ENCODE measurements at regions not wholly inside any gene's neighbourhood (a gene's known extent, or its start where the extent isn't known, plus 50 kb on each side); places are given as distances from the start of the nearest gene placed in this dataset.

DNA sequence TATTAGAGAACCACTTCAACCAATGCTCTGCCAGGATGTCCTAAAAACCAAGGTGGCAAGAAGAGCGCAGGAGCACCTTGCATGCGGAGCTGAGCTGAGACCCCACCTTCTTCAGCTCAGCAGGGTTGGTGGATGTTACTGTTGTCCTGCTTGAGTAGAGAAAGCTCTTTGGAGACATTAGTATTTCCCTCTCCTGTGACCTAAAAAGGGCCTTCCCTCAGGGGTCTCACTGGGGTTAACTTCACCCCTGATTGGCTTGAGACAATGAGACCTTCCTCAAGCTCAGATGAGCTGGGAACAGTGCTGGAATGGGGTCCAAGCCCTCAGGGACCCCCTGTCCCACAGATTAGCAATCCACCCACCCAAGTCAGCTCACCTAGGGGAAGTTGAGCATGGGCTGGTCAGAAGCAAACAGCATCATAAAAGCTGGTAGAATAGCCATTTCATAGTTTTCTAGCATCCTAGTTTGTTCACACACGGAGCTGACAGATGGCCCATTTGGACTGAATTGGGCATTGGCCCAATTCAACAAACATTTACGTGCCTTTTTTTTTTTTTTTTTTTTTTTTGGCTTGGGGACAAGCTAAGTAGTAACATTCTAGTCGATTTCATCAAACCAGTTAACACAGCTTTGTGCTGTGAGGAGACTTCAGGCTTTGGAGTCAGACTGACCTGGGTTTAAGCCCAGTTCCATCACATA, 100.6 kb upstream of the HABP2 start:
- Histone ChIP-seq H3K79me2 (ENCODE audit: control insufficient read depth, insufficient read depth, low read length) (no peaks in the 10 kb centered on the region), H2AFZ (ENCODE audit: low read length) (no peak overlapping the region), H3K4me2 (ENCODE audit: extremely low read depth, insufficient read depth, low read length) (no peak overlapping the region), H3K27ac (ENCODE audit: insufficient read depth, low read length) (no peak overlapping the region), H4K20me1 (ENCODE audit: control insufficient read depth, extremely low read depth, insufficient read depth, low read length) (no peaks in the 10 kb centered on the region), H3K9ac (ENCODE audit: insufficient read depth, low read length) (no peak overlapping the region), H3K4me3 (replicated peaks in 1 of 4; ENCODE audit: control extremely low read depth in 1 of 4, insufficient read depth in 1 of 4, low read depth in 3 of 4, low read length in 4 of 4) (no peak overlapping the region), H3K36me3 (ENCODE audit: control insufficient read depth, insufficient read depth, low read length) (no peaks in the 10 kb centered on the region), H3K9me3 (ENCODE audit: control insufficient read depth, insufficient read depth, low read depth, low read length) (no peaks in the 10 kb centered on the region), H3K27me3 (ENCODE audit: control insufficient read depth, insufficient read depth, low read length) (no peaks in the 10 kb centered on the region), H3K4me1 (ENCODE audit: control insufficient read depth, extremely low read depth, insufficient read depth, low read length) (no peaks in the 10 kb centered on the region)
- TF ChIP-seq, protein P1, sequence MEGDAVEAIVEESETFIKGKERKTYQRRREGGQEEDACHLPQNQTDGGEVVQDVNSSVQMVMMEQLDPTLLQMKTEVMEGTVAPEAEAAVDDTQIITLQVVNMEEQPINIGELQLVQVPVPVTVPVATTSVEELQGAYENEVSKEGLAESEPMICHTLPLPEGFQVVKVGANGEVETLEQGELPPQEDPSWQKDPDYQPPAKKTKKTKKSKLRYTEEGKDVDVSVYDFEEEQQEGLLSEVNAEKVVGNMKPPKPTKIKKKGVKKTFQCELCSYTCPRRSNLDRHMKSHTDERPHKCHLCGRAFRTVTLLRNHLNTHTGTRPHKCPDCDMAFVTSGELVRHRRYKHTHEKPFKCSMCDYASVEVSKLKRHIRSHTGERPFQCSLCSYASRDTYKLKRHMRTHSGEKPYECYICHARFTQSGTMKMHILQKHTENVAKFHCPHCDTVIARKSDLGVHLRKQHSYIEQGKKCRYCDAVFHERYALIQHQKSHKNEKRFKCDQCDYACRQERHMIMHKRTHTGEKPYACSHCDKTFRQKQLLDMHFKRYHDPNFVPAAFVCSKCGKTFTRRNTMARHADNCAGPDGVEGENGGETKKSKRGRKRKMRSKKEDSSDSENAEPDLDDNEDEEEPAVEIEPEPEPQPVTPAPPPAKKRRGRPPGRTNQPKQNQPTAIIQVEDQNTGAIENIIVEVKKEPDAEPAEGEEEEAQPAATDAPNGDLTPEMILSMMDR (conservative IDR thresholded peaks at IDR 0.05 in 1 of 2, IDR thresholded peaks at IDR 0.05 in 1 of 2; ENCODE audit: low read depth in 1 of 2, low read length in 2 of 2), result no peak
- no peak for TF ChIP-seq EZH2 (IDR thresholded peaks at IDR 0.05; ENCODE audit: low read length, missing control alignments)
- DNase-seq (ENCODE audit: low read depth in 2 of 2), result no peak

DNA sequence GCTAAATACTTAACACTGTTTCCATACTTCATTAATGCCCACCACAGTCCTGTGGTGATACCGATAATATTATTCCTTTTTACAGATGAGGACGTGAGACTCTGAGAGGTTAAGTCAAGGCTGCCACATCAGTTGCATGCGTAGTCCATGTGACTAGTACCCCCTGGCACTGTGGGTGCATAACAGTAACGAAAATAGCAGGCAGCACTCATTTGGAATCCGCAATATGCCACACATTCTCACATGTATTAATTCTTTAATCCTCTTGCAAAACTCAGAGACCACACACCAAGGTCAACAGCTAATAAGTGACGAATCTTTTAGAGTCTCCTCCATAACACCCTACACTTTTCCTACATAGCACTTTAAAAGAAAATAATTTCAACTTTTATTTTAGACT, 99.5 kb upstream of the HABP2 start:
- Histone ChIP-seq H3K4me3 (replicated peaks in 1 of 4; ENCODE audit: control extremely low read depth in 1 of 4, insufficient read depth in 1 of 4, low read depth in 3 of 4, low read length in 4 of 4) (no peak overlapping the region), H3K9ac (ENCODE audit: insufficient read depth, low read length) (no peak overlapping the region), H4K20me1 (ENCODE audit: control insufficient read depth, extremely low read depth, insufficient read depth, low read length) (no peaks in the 10 kb centered on the region), H3K79me2 (ENCODE audit: control insufficient read depth, insufficient read depth, low read length) (no peaks in the 10 kb centered on the region), H3K27me3 (ENCODE audit: control insufficient read depth, insufficient read depth, low read length) (no peaks in the 10 kb centered on the region), H3K4me2 (ENCODE audit: extremely low read depth, insufficient read depth, low read length) (no peak overlapping the region), H3K4me1 (ENCODE audit: control insufficient read depth, extremely low read depth, insufficient read depth, low read length) (no peaks in the 10 kb centered on the region), H3K27ac (ENCODE audit: insufficient read depth, low read length) (no peak overlapping the region), H3K36me3 (ENCODE audit: control insufficient read depth, insufficient read depth, low read length) (no peaks in the 10 kb centered on the region), H2AFZ (ENCODE audit: low read length) (no peak overlapping the region), H3K9me3 (ENCODE audit: control insufficient read depth, insufficient read depth, low read depth, low read length) (no peaks in the 10 kb centered on the region)
- TF ChIP-seq, protein P1 (conservative IDR thresholded peaks at IDR 0.05 in 1 of 2, IDR thresholded peaks at IDR 0.05 in 1 of 2; ENCODE audit: low read depth in 1 of 2, low read length in 2 of 2), result no peak
- no peak for TF ChIP-seq EZH2 (IDR thresholded peaks at IDR 0.05; ENCODE audit: low read length, missing control alignments)
- DNase-seq (ENCODE audit: low read depth in 2 of 2), result no peak

DNA sequence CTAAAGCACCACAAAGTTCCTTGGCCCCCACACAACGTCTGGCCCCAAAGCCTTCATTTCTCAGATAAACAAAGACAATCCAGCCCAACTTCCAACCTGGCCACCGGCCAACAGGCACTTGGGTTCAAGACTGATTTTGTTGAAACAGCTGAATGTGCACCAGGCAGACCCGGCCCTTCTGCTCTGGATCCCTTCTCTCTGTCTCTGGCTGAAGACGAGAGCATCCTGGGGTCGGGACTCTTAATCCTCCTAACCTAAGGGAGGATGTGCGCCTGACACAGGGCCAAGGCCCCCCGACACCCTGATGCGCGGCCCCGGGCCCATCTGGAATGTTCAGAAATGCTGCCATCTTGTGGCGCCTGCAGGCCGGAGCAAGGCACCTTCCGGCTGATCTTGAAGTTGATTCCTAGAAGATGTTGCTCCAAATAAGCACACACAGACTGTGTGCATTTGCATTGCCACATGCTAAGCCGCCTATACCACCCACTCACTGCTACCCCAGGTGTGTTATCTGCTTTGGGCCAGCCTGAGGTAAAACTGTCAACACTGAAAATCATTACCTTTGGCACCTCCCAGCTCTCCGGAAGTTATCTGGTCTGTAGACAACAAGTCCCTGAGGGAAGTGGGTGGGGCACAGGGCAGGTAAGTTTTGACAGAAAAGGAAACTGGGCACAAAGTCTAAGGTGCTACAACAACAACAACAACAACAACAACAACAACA, 98.4 kb upstream of the HABP2 start:
- Histone ChIP-seq H2AFZ (ENCODE audit: low read length) (no peak overlapping the region), H3K36me3 (ENCODE audit: control insufficient read depth, insufficient read depth, low read length) (no peaks in the 10 kb centered on the region), H3K27ac (ENCODE audit: insufficient read depth, low read length) (no peak overlapping the region), H3K4me3 (replicated peaks in 1 of 4; ENCODE audit: control extremely low read depth in 1 of 4, insufficient read depth in 1 of 4, low read depth in 3 of 4, low read length in 4 of 4) (peak overlapping the region in 1 of 4 experiments; percentile 25), H3K9me3 (ENCODE audit: control insufficient read depth, insufficient read depth, low read depth, low read length) (no peaks in the 10 kb centered on the region), H3K79me2 (ENCODE audit: control insufficient read depth, insufficient read depth, low read length) (no peaks in the 10 kb centered on the region), H3K4me2 (ENCODE audit: extremely low read depth, insufficient read depth, low read length) (peak overlapping the region; percentile 17), H3K27me3 (ENCODE audit: control insufficient read depth, insufficient read depth, low read length) (no peaks in the 10 kb centered on the region), H3K9ac (ENCODE audit: insufficient read depth, low read length) (no peak overlapping the region), H3K4me1 (ENCODE audit: control insufficient read depth, extremely low read depth, insufficient read depth, low read length) (no peaks in the 10 kb centered on the region), H4K20me1 (ENCODE audit: control insufficient read depth, extremely low read depth, insufficient read depth, low read length) (no peaks in the 10 kb centered on the region)
- DNase-seq (ENCODE audit: low read depth in 2 of 2), result peak; percentile 16 to 34
- no peak for TF ChIP-seq EZH2 (IDR thresholded peaks at IDR 0.05; ENCODE audit: low read length, missing control alignments)
- TF ChIP-seq, protein P1 (conservative IDR thresholded peaks at IDR 0.05 in 1 of 2, IDR thresholded peaks at IDR 0.05 in 1 of 2; ENCODE audit: low read depth in 1 of 2, low read length in 2 of 2), result peak; percentile 66 to 74

Data from fibroblast of lung (primary cell).